ENCODE measurements at regions not wholly inside any gene's neighbourhood (a gene's known extent, or its start where the extent isn't known, plus 50 kb on each side); places are given as distances from the start of the nearest gene placed in this dataset.
"Not testable (repeated sequence)": the region's sequence is repeated elsewhere in the genome, so short reads cannot be mapped to it uniquely, and the experiment has no call there.

GRCh38 chr3:21962456-21962855 is 211.4 kb upstream of the ZNF385D start:
- Mint-ChIP-seq H3K9me3 (ENCODE audit: unreplicated experiment) (no peaks in the 10 kb centered on the region), H3K36me3 (ENCODE audit: insufficient read depth, unreplicated experiment) (no peaks in the 10 kb centered on the region), H3K27ac (ENCODE audit: unreplicated experiment) (no peak overlapping the region), H3K4me1 (ENCODE audit: low read depth, unreplicated experiment) (no peaks in the 10 kb centered on the region), H3K27me3 (ENCODE audit: insufficient read depth, unreplicated experiment) (peaks cover 2% of the 10 kb centered on the region), H3K4me3 (ENCODE audit: unreplicated experiment) (no peak overlapping the region)
- no peak overlapping the region for H3K4me3 ChIP-seq (ENCODE audit: low read depth, low read length)
- H3K9me3 ChIP-seq = no peaks in the 10 kb centered on the region
- ChIA-PET POLR2A (no interaction called here), CTCF (no interaction called here)
- H3K4me1 ChIP-seq = no peaks in the 10 kb centered on the region
- H3K27me3 ChIP-seq (replicated peaks; ENCODE audit: control insufficient read depth, insufficient read depth, low read length) = no peaks in the 10 kb centered on the region
- no peak for DNase-seq
- BruUV-seq (replicated peaks) = no TSS peak
- H3K36me3 ChIP-seq (ENCODE audit: control insufficient read depth, insufficient read depth, low read length) = no peaks in the 10 kb centered on the region
- TF ChIP-seq, protein P1, sequence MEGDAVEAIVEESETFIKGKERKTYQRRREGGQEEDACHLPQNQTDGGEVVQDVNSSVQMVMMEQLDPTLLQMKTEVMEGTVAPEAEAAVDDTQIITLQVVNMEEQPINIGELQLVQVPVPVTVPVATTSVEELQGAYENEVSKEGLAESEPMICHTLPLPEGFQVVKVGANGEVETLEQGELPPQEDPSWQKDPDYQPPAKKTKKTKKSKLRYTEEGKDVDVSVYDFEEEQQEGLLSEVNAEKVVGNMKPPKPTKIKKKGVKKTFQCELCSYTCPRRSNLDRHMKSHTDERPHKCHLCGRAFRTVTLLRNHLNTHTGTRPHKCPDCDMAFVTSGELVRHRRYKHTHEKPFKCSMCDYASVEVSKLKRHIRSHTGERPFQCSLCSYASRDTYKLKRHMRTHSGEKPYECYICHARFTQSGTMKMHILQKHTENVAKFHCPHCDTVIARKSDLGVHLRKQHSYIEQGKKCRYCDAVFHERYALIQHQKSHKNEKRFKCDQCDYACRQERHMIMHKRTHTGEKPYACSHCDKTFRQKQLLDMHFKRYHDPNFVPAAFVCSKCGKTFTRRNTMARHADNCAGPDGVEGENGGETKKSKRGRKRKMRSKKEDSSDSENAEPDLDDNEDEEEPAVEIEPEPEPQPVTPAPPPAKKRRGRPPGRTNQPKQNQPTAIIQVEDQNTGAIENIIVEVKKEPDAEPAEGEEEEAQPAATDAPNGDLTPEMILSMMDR (IDR thresholded peaks at IDR 0.05; ENCODE audit: insufficient read depth in 1 of 2, low read depth in 1 of 2, low read length in 1 of 2, severe bottlenecking in 1 of 2, unreplicated experiment in 1 of 2) = no peak
- intact Hi-C loops (cut with micrococcal nuclease; ENCODE audit: unreplicated experiment) = no loop called here

DNA sequence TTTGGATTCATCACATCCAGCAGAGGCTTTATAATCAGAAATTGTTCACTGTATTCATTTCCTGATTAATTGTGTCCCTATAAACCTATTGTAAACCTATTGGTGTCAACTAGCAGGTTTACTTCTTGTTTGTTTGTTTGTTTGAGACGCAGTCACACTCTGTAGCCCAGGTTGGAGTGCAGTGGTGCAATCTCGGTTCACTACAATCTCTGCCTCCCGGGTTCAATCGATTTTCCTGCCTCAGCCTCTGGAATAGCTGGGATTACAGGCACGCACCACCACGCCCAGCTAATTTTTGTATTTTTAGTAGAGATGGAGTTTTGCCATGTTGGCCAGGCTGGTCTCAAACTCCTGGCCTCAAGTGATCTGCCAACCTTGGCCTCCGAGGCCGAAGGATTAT is 215.4 kb upstream of the ZNF385D start:
- H3K36me3 Mint-ChIP-seq (ENCODE audit: insufficient read depth, unreplicated experiment); H3K4me1 Mint-ChIP-seq (ENCODE audit: low read depth, unreplicated experiment); H3K36me3 ChIP-seq (ENCODE audit: control insufficient read depth, insufficient read depth, low read length); H3K9me3 ChIP-seq; H3K27me3 Mint-ChIP-seq (ENCODE audit: insufficient read depth, unreplicated experiment); DNase-seq; H3K4me3 Mint-ChIP-seq (ENCODE audit: unreplicated experiment); H3K27ac Mint-ChIP-seq (ENCODE audit: unreplicated experiment); H3K4me3 ChIP-seq (ENCODE audit: low read depth, low read length); H3K9me3 Mint-ChIP-seq (ENCODE audit: unreplicated experiment); H3K4me1 ChIP-seq; POLR2A ChIA-PET; H3K27me3 ChIP-seq (replicated peaks; ENCODE audit: control insufficient read depth, insufficient read depth, low read length); CTCF ChIA-PET; intact Hi-C loops (cut with micrococcal nuclease; ENCODE audit: unreplicated experiment); BruUV-seq (replicated peaks): not testable (repeated sequence)

GRCh38 chr3:21979706-21980105 is 228.7 kb upstream of the ZNF385D start:
- no peak overlapping the region for H3K4me3 ChIP-seq (ENCODE audit: low read depth, low read length)
- intact Hi-C loops (cut with micrococcal nuclease; ENCODE audit: unreplicated experiment) = no loop called here
- Mint-ChIP-seq H3K27ac (ENCODE audit: unreplicated experiment) (no peak overlapping the region), H3K9me3 (ENCODE audit: unreplicated experiment) (peaks cover 9% of the 10 kb centered on the region), H3K4me1 (ENCODE audit: low read depth, unreplicated experiment) (no peaks in the 10 kb centered on the region), H3K4me3 (ENCODE audit: unreplicated experiment) (no peak overlapping the region), H3K27me3 (ENCODE audit: insufficient read depth, unreplicated experiment) (no peaks in the 10 kb centered on the region), H3K36me3 (ENCODE audit: insufficient read depth, unreplicated experiment) (no peaks in the 10 kb centered on the region)
- no peak for DNase-seq
- TF ChIP-seq, protein P1 (IDR thresholded peaks at IDR 0.05; ENCODE audit: insufficient read depth in 1 of 2, low read depth in 1 of 2, low read length in 1 of 2, severe bottlenecking in 1 of 2, unreplicated experiment in 1 of 2) = no peak
- no peaks in the 10 kb centered on the region for H3K9me3 ChIP-seq
- no TSS peak for BruUV-seq (replicated peaks)
- no peaks in the 10 kb centered on the region for H3K27me3 ChIP-seq (replicated peaks; ENCODE audit: control insufficient read depth, insufficient read depth, low read length)
- POLR2A ChIA-PET = no interaction called here
- H3K36me3 ChIP-seq (ENCODE audit: control insufficient read depth, insufficient read depth, low read length) = no peaks in the 10 kb centered on the region
- CTCF ChIA-PET = no interaction called here
- no peaks in the 10 kb centered on the region for H3K4me1 ChIP-seq

DNA sequence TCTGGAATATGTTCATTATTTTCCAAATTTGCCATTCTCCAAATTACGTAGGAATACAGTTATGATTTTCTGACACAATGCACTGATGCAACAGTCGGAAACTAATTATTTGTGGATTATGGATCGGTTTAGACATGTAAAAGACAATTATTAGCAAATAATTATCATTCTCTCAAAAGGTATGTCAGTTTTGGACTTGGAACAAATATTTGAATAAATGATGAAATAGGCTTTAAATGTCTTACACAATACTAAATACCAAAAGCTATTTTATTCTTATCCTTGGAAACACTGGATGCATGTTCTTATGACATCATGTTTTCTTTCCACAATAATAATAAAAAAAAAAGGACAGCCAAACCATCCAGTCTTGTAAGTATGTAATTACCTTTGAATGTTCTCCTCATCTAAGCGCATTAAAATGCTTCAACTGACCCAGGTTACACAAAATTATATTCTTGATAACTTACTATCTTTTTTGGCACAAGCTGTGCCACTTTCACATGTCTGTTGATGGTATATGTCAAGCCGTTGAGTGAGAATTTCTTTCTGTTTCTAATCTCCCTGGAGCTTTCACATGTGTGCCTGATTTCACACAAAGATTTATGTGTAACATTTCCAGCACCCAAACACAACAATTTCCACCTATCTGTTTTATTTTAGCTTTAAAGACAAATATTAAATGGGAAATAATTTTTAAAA is 238.5 kb upstream of the ZNF385D start:
- Histone ChIP-seq H3K36me3 (ENCODE audit: control insufficient read depth, insufficient read depth, low read length) (no peaks in the 10 kb centered on the region), H3K9me3 (no peaks in the 10 kb centered on the region), H3K4me1 (peaks cover 8% of the 10 kb centered on the region; the same call in 1 of the 2 replicates), H3K4me3 (ENCODE audit: low read depth, low read length) (no peak overlapping the region), H3K27me3 (replicated peaks; ENCODE audit: control insufficient read depth, insufficient read depth, low read length) (no peaks in the 10 kb centered on the region)
- TF ChIP-seq, protein P1 (IDR thresholded peaks at IDR 0.05; ENCODE audit: insufficient read depth in 1 of 2, low read depth in 1 of 2, low read length in 1 of 2, severe bottlenecking in 1 of 2, unreplicated experiment in 1 of 2) = no peak
- H3K4me3 Mint-ChIP-seq (ENCODE audit: unreplicated experiment) = no peak overlapping the region
- H3K4me1 Mint-ChIP-seq (ENCODE audit: low read depth, unreplicated experiment) = no peaks in the 10 kb centered on the region
- DNase-seq = no peak
- no peaks in the 10 kb centered on the region for H3K27me3 Mint-ChIP-seq (ENCODE audit: insufficient read depth, unreplicated experiment)
- intact Hi-C loops (cut with micrococcal nuclease; ENCODE audit: unreplicated experiment) = no loop called here
- H3K9me3 Mint-ChIP-seq (ENCODE audit: unreplicated experiment) = no peaks in the 10 kb centered on the region
- no TSS peak for BruUV-seq (replicated peaks)
- H3K27ac Mint-ChIP-seq (ENCODE audit: unreplicated experiment) = no peak overlapping the region
- POLR2A ChIA-PET = no interaction called here
- no peaks in the 10 kb centered on the region for H3K36me3 Mint-ChIP-seq (ENCODE audit: insufficient read depth, unreplicated experiment)
- CTCF ChIA-PET = no interaction called here

Measured in Caco-2 (cell line).